ENCODE measurements at regions not wholly inside any gene's neighbourhood (a gene's known extent, or its start where the extent isn't known, plus 50 kb on each side); places are given as distances from the start of the nearest gene placed in this dataset.

DNA sequence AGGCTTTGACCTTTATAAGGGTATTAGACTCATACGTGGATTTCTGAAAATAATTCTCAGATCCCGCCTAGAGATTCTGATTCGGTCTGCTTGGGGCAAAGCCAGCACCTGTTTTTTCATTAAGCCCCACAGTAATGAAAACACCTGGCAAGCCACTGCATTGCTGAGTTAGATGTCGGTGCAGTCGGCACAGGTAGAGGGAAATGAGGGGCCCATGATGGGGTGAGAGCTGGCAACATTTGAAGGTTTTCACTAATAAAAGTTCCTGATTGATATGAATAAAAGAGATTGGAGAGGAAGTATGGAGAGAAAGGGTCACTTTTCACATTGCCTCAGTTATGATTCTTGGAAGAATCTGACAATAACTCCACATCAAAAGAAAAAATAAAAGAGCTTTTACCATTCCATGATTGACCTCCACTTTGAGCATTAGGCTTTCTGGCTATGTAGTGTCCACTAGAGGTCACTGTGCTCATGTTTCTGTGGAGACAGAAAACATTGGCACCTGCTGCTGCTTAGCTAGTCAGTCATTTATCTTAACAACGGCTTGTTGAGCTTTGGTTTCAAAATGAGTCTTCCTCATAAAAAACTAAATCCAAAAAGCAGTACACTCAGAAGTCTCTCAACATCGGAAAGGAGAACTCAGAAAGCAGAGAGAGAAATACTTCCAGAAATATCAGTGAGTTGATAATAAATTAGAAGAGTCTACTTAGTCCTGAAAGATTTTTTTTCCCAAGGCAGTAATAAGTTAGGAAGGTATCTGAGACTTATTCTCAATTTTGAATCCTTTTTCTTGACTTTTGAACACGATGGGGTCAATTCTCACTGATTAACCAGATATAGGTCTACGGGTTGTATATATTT is 53.3 kb upstream of the KLHL31 start:
- no peaks in the 10 kb centered on the region for H3K9me3 Mint-ChIP-seq
- Histone ChIP-seq H4K8ac (replicated peaks; ENCODE audit: insufficient read length, low read depth, low read length) (no peak overlapping the region), H3K27me3 (ENCODE audit: insufficient read depth, low read length) (no peaks in the 10 kb centered on the region), H2AFZ (ENCODE audit: low read length) (no peak overlapping the region), H3K4ac (ENCODE audit: low read depth, low read length) (no peak overlapping the region), H3T11ph (ENCODE audit: low read length) (no peak overlapping the region), H3K18ac (ENCODE audit: insufficient read length, low read depth, low read length) (no peak overlapping the region), H2BK120ac (ENCODE audit: low read depth, low read length, poor library complexity, severe bottlenecking) (no peak overlapping the region), H4K20me1 (ENCODE audit: control insufficient read depth, insufficient read depth, insufficient read length) (no peaks in the 10 kb centered on the region), H3K14ac (ENCODE audit: insufficient read depth, low read length) (no peak overlapping the region), H2BK15ac (ENCODE audit: low read depth, low read length) (no peak overlapping the region), H2AK5ac (ENCODE audit: insufficient read length, low read length) (no peak overlapping the region), H2BK12ac (ENCODE audit: insufficient read length, low read depth, low read length) (no peak overlapping the region), H3K79me1 (ENCODE audit: insufficient read depth, low read depth, low read length, poor library complexity, severe bottlenecking) (no peaks in the 10 kb centered on the region), H3K79me2 (ENCODE audit: insufficient read depth, low read length) (no peaks in the 10 kb centered on the region), H3K56ac (ENCODE audit: insufficient read length, low read depth, low read length) (no peak overlapping the region), H3K9me3 (ENCODE audit: control insufficient read depth, low read depth, low read length) (no peaks in the 10 kb centered on the region), H3K4me2 (ENCODE audit: insufficient read depth, insufficient read length, low read length) (no peak overlapping the region), H4K5ac (ENCODE audit: insufficient read length, low read depth, low read length) (no peak overlapping the region), H4K91ac (ENCODE audit: insufficient read length, low read depth, low read length) (no peak overlapping the region), H3K23me2 (ENCODE audit: insufficient read length, low read depth, low read length, poor library complexity, severe bottlenecking) (no peaks in the 10 kb centered on the region), H2BK20ac (ENCODE audit: low read depth, low read length, poor library complexity, severe bottlenecking) (no peak overlapping the region), H3K9ac (ENCODE audit: extremely low read depth, insufficient read length, low read length) (no peak overlapping the region), H3K4me1 (ENCODE audit: insufficient read depth, low read length) (peaks cover 3% of the 10 kb centered on the region; the same call in 1 of the 2 replicates), H3K23ac (ENCODE audit: insufficient read length, low read depth, low read length) (no peak overlapping the region), H3K27ac (ENCODE audit: insufficient read length, low read depth, low read length) (no peak overlapping the region), H2BK5ac (ENCODE audit: insufficient read length, low read length) (no peak overlapping the region)
- no peak overlapping the region for H3K4me3 Mint-ChIP-seq
- no CpG with 5 or more reads among the region's 9 CpGs for WGBS (ENCODE audit: extremely low coverage, insufficient read length, low lambda C conversion rate)
- DNase-seq: no peak
- peaks cover 7 to 12% of the 10 kb centered on the region in 2 experiments for H3K4me1 Mint-ChIP-seq
- H3K36me3 Mint-ChIP-seq (ENCODE audit: insufficient read depth in 1 of 3, low read depth in 3 of 3): no peaks in the 10 kb centered on the region
- peak; percentile 89 for TF ChIP-seq CTCF (conservative IDR thresholded peaks at IDR 0.05)
- H3K27ac Mint-ChIP-seq: no peak overlapping the region
- H3K27me3 Mint-ChIP-seq (ENCODE audit: low read depth): peaks cover 2% of the 10 kb centered on the region; the same call in 1 of the 2 replicates
